Uterus (tissue), 2 donors: ENCODE measurements at regions not wholly inside any gene's neighbourhood (a gene's known extent, or its start where the extent isn't known, plus 50 kb on each side); places are given as distances from the start of the nearest gene placed in this dataset.

Experiments
- CTCF ChIP-seq, 4 experiments: fragments of 200-600 bp in 2 of 4; fragments of 450-650 bp in 2 of 4; sonication (generic) in 2 of 4; IDR thresholded peaks; one replicate each; pipeline ENCODE4 v1.5.1; 2016 to 2019; ENCODE audit warnings: antibody characterized with exemption in 4 of 4, mild to moderate bottlenecking in 2 of 4, moderate library complexity in 1 of 4
- POLR2A ChIP-seq, 2 donors: fragments of 450-650 bp; IDR thresholded peaks; one replicate each; pipeline ENCODE4 v1.6.1; 2016; ENCODE audit warnings: antibody characterized with exemption in 2 of 2, mild to moderate bottlenecking in 1 of 2, moderate library complexity in 1 of 2

- TF ChIP-seq CTCF (IDR thresholded peaks at IDR 0.05), result no peak
- no peak for TF ChIP-seq POLR2A (IDR thresholded peaks at IDR 0.05)
Observed at GRCh38 chr1:29645586-29645985, 409.3 kb downstream of the PTPRU start.
